22Rv1 (cell line): ENCODE measurements at regions not wholly inside any gene's neighbourhood (a gene's known extent, or its start where the extent isn't known, plus 50 kb on each side); places are given as distances from the start of the nearest gene placed in this dataset.

ENCODE experiments used
- ZFX ChIP-seq: fragments of 450-650 bp; IDR thresholded peaks from 2 replicates; pipeline ENCODE4 v1.6.1; 2017; ENCODE audit warnings: antibody characterized with exemption, borderline replicate concordance
- TF ChIP-seq, protein P1 (sequence below): fragments of 450-650 bp; IDR thresholded peaks from 2 replicates; pipeline ENCODE4 v1.5.1; 2017; ENCODE audit warnings: mild to moderate bottlenecking

DNA sequence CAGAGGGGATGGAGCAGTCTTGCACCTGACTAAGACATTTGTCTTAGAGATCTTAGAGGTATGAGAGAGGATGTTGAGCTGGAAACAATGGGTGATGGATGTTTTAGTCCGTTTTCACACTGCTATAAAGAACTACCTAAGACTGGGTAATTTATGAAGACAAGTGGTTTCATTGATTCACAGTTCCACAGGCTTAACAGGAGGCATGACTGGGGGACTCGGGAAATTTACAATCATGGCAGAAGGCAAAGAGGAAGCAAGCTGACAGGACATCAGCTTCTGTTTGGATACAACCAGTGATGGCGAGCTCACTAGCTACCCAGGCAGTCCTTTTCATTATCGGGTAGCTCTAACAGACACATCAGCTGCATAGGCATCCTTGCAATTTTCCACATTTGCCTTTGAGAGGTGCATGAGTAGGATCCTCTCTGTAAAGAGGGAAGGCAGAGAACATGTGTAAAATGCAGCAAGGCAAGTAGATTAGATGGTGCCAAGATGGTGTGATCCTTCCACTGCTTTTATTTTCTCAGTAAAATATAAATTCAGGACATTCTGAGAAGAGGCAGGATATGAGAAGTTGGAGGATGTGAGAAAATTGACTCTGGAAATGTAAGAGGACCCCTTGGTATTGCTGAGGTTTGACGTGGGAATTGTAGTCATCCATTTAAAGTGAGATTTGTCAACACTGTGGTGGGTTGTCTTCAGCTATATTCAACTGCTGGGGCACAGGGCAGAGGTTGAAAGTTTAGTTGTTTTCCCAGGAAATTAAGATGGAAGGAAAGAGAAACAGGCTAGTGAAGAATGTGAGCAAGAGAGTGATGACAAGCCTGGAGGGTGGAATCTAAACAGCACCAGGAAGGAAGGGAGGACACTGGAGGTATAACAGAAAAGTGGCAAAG is 1140.0 kb upstream of the AUTS2 start:
- TF ChIP-seq, protein P1, sequence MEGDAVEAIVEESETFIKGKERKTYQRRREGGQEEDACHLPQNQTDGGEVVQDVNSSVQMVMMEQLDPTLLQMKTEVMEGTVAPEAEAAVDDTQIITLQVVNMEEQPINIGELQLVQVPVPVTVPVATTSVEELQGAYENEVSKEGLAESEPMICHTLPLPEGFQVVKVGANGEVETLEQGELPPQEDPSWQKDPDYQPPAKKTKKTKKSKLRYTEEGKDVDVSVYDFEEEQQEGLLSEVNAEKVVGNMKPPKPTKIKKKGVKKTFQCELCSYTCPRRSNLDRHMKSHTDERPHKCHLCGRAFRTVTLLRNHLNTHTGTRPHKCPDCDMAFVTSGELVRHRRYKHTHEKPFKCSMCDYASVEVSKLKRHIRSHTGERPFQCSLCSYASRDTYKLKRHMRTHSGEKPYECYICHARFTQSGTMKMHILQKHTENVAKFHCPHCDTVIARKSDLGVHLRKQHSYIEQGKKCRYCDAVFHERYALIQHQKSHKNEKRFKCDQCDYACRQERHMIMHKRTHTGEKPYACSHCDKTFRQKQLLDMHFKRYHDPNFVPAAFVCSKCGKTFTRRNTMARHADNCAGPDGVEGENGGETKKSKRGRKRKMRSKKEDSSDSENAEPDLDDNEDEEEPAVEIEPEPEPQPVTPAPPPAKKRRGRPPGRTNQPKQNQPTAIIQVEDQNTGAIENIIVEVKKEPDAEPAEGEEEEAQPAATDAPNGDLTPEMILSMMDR, result no peak
- TF ChIP-seq ZFX, result no peak
